Testis (tissue), 2 donors: ENCODE measurements at regions not wholly inside any gene's neighbourhood (a gene's known extent, or its start where the extent isn't known, plus 50 kb on each side); places are given as distances from the start of the nearest gene placed in this dataset.

Source experiments
- DNase-seq: peaks from one replicate; pipeline ENCODE4 v3.0.0-alpha.2; 2019
- H3K27ac ChIP-seq, 2 donors: fragments of 200-600 bp; sonication (generic); one replicate each; pipeline ENCODE4 v1.5.1; 2019
- H3K27me3 ChIP-seq: fragments of 200-600 bp; sonication (generic); one replicate; pipeline ENCODE4 v1.5.1; 2019
- H3K36me3 ChIP-seq: fragments of 200-600 bp; sonication (generic); one replicate; pipeline ENCODE4 v1.5.1; 2017; ENCODE audit warnings: low read depth; ENCODE audit errors: missing control alignments
- H3K4me1 ChIP-seq: fragments of 200-600 bp; sonication (generic); one replicate; pipeline ENCODE4 v1.5.1; 2019
- H3K4me3 ChIP-seq, 2 donors: fragments of 200-600 bp; sonication (generic); one replicate each; pipeline ENCODE4 v1.5.1; 2017 to 2019
- H3K9me3 ChIP-seq: fragments of 200-600 bp; sonication (generic); one replicate; pipeline ENCODE4 v1.5.1; 2017
- POLR2A ChIP-seq: fragments of 450-650 bp; IDR thresholded peaks from one replicate; pipeline ENCODE4 v1.6.1; 2017; ENCODE audit warnings: antibody characterized with exemption, mild to moderate bottlenecking, moderate library complexity
- intact Hi-C: fragments of 100-400 bp; cut with DNase I; formaldehyde crosslinking; loops from one replicate; pipeline ENCODE4 v1.15.1; 2023; ENCODE audit warnings: low total_unique reads
- small RNA-seq, 2 donors: library from RNA; depleted of rRNA; stranded (forward); fragments of <200 nt; gene quantifications; one replicate each; pipeline ENCODE3, GENCODE V24; 2016
- TF ChIP-seq, protein P1 (sequence below), 3 experiments: fragments of 450-650 bp in 2 of 3; fragments of 200-600 bp in 1 of 3; sonication (generic) in 1 of 3; IDR thresholded peaks; one replicate each; pipeline ENCODE4 v1.5.1; 2016 to 2019; ENCODE audit warnings: antibody characterized with exemption in 3 of 3, mild to moderate bottlenecking in 2 of 3, moderate library complexity in 1 of 3

- H3K27me3 ChIP-seq: no peaks in the 10 kb centered on the region
- no peaks in the 10 kb centered on the region for H3K9me3 ChIP-seq
- no peak overlapping the region for H3K27ac ChIP-seq
- H3K4me1 ChIP-seq: peaks cover 2% of the 10 kb centered on the region
- DNase-seq: no peak
- intact Hi-C loops: no loop called here
- H3K4me3 ChIP-seq: no peak overlapping the region
- TF ChIP-seq, protein P1, sequence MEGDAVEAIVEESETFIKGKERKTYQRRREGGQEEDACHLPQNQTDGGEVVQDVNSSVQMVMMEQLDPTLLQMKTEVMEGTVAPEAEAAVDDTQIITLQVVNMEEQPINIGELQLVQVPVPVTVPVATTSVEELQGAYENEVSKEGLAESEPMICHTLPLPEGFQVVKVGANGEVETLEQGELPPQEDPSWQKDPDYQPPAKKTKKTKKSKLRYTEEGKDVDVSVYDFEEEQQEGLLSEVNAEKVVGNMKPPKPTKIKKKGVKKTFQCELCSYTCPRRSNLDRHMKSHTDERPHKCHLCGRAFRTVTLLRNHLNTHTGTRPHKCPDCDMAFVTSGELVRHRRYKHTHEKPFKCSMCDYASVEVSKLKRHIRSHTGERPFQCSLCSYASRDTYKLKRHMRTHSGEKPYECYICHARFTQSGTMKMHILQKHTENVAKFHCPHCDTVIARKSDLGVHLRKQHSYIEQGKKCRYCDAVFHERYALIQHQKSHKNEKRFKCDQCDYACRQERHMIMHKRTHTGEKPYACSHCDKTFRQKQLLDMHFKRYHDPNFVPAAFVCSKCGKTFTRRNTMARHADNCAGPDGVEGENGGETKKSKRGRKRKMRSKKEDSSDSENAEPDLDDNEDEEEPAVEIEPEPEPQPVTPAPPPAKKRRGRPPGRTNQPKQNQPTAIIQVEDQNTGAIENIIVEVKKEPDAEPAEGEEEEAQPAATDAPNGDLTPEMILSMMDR (IDR thresholded peaks at IDR 0.05): no peak
- no peak for TF ChIP-seq POLR2A
- H3K36me3 ChIP-seq: no peaks in the 10 kb centered on the region
Observed at GRCh38 chr4:72627723-72628122, 58.7 kb upstream of the ADAMTS3 start.

Small RNA genes lying in the stretch of these regions (small RNA-seq; reads per million reads assigned to genes)
- gene RNU4ATAC9P: 0 reads per million in 2 donors
